ENCODE measurements at regions not wholly inside any gene's neighbourhood (a gene's known extent, or its start where the extent isn't known, plus 50 kb on each side); places are given as distances from the start of the nearest gene placed in this dataset.

DNA sequence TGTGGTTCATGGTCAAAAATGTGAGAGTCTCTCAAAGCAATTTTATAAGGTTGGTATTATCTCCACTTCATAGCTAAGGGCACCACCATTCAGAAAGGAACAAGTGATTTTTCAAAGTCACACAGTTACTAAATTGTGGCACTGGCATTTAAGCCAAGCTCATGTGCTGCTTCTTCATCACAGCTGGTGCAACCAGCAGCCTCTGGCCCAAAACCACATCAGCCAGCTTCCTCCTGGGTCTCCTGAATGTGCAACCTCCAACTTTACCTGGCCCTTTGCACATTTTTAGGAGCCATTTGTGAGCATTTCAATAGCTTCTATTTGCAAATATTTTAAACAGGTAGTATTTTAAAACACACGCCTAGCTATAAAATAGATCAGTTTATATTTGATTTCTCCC is 293.7 kb downstream of the BCL11A start:
- no peaks in the 10 kb centered on the region for H3K27me3 ChIP-seq (ENCODE audit: low read length)
- TF ChIP-seq, protein P1, sequence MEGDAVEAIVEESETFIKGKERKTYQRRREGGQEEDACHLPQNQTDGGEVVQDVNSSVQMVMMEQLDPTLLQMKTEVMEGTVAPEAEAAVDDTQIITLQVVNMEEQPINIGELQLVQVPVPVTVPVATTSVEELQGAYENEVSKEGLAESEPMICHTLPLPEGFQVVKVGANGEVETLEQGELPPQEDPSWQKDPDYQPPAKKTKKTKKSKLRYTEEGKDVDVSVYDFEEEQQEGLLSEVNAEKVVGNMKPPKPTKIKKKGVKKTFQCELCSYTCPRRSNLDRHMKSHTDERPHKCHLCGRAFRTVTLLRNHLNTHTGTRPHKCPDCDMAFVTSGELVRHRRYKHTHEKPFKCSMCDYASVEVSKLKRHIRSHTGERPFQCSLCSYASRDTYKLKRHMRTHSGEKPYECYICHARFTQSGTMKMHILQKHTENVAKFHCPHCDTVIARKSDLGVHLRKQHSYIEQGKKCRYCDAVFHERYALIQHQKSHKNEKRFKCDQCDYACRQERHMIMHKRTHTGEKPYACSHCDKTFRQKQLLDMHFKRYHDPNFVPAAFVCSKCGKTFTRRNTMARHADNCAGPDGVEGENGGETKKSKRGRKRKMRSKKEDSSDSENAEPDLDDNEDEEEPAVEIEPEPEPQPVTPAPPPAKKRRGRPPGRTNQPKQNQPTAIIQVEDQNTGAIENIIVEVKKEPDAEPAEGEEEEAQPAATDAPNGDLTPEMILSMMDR (IDR thresholded peaks at IDR 0.05; ENCODE audit: insufficient read depth, low read length, poor library complexity, severe bottlenecking) = no peak
- no peak for TF ChIP-seq EZH2phosphoT487 (conservative IDR thresholded peaks at IDR 0.05; ENCODE audit: low read length)
- H4K20me1 ChIP-seq (ENCODE audit: low read depth, low read length) = no peaks in the 10 kb centered on the region
- H3K4me3 ChIP-seq (ENCODE audit: insufficient read depth, low read length, poor library complexity, severe bottlenecking) = no peak overlapping the region
- no peaks in the 10 kb centered on the region for H3K79me2 ChIP-seq (ENCODE audit: insufficient read depth, low read length)
- no peak overlapping the region for H3K27ac ChIP-seq (ENCODE audit: low read depth, low read length)
- H3K36me3 ChIP-seq (ENCODE audit: low read length) = no peaks in the 10 kb centered on the region
- no peak overlapping the region for H3K9ac ChIP-seq (ENCODE audit: low read length)
- no peaks in the 10 kb centered on the region for H3F3A ChIP-seq (ENCODE audit: insufficient read depth)
- no peaks in the 10 kb centered on the region for H3K9me2 ChIP-seq (replicated peaks; ENCODE audit: insufficient read depth, low read length)
- no peak overlapping the region for H2AFZ ChIP-seq (ENCODE audit: low read depth, low read length, severe bottlenecking)
- H3K4me2 ChIP-seq (ENCODE audit: low read depth, low read length, poor library complexity, severe bottlenecking) = no peak overlapping the region
- H3K9me3 ChIP-seq (ENCODE audit: insufficient read depth, low read length) = no peaks in the 10 kb centered on the region

- TF ChIP-seq, protein P1 (IDR thresholded peaks at IDR 0.05; ENCODE audit: insufficient read depth, low read length, poor library complexity, severe bottlenecking) = no peak
- TF ChIP-seq EZH2phosphoT487 (conservative IDR thresholded peaks at IDR 0.05; ENCODE audit: low read length) = no peak
- Histone ChIP-seq H3K27me3 (ENCODE audit: low read length) (no peaks in the 10 kb centered on the region), H3F3A (ENCODE audit: insufficient read depth) (no peaks in the 10 kb centered on the region)
These were observed 300.8 kb downstream of the BCL11A start for GRCh38 chr2:60252581-60253150.

GRCh38 chr2:60251247-60251646 is 302.2 kb downstream of the BCL11A start:
- Histone ChIP-seq H3K79me2 (ENCODE audit: insufficient read depth, low read length) (no peaks in the 10 kb centered on the region), H3K9me2 (replicated peaks; ENCODE audit: insufficient read depth, low read length) (no peaks in the 10 kb centered on the region), H4K20me1 (ENCODE audit: low read depth, low read length) (no peaks in the 10 kb centered on the region), H3K9ac (ENCODE audit: low read length) (no peak overlapping the region), H3K27me3 (ENCODE audit: low read length) (no peaks in the 10 kb centered on the region), H3F3A (ENCODE audit: insufficient read depth) (no peaks in the 10 kb centered on the region), H3K27ac (ENCODE audit: low read depth, low read length) (no peak overlapping the region), H2AFZ (ENCODE audit: low read depth, low read length, severe bottlenecking) (no peak overlapping the region), H3K4me3 (ENCODE audit: insufficient read depth, low read length, poor library complexity, severe bottlenecking) (no peak overlapping the region), H3K4me2 (ENCODE audit: low read depth, low read length, poor library complexity, severe bottlenecking) (no peak overlapping the region), H3K9me3 (ENCODE audit: insufficient read depth, low read length) (no peaks in the 10 kb centered on the region), H3K36me3 (ENCODE audit: low read length) (no peaks in the 10 kb centered on the region)
- TF ChIP-seq, protein P1 (IDR thresholded peaks at IDR 0.05; ENCODE audit: insufficient read depth, low read length, poor library complexity, severe bottlenecking) = no peak
- TF ChIP-seq EZH2phosphoT487 (conservative IDR thresholded peaks at IDR 0.05; ENCODE audit: low read length) = no peak

More at GRCh38 chr2:60252581-60253150, 300.8 kb downstream of the BCL11A start:
- no peak overlapping the region for H3K9ac ChIP-seq (ENCODE audit: low read length)
- H3K36me3 ChIP-seq (ENCODE audit: low read length) = no peaks in the 10 kb centered on the region
- H3K79me2 ChIP-seq (ENCODE audit: insufficient read depth, low read length) = no peaks in the 10 kb centered on the region
- no peak overlapping the region for H3K27ac ChIP-seq (ENCODE audit: low read depth, low read length)
- H3K4me2 ChIP-seq (ENCODE audit: low read depth, low read length, poor library complexity, severe bottlenecking) = no peak overlapping the region
- H2AFZ ChIP-seq (ENCODE audit: low read depth, low read length, severe bottlenecking) = no peak overlapping the region
- no peaks in the 10 kb centered on the region for H3K9me2 ChIP-seq (replicated peaks; ENCODE audit: insufficient read depth, low read length)
- no peaks in the 10 kb centered on the region for H4K20me1 ChIP-seq (ENCODE audit: low read depth, low read length)
- H3K9me3 ChIP-seq (ENCODE audit: insufficient read depth, low read length) = no peaks in the 10 kb centered on the region
- no peak overlapping the region for H3K4me3 ChIP-seq (ENCODE audit: insufficient read depth, low read length, poor library complexity, severe bottlenecking)
